ENCODE measurements at regions not wholly inside any gene's neighbourhood (a gene's known extent, or its start where the extent isn't known, plus 50 kb on each side); places are given as distances from the start of the nearest gene placed in this dataset.

- no peaks in the 10 kb centered on the region for H3K27me3 ChIP-seq (ENCODE audit: insufficient read depth, low read length, poor library complexity)
- no peak overlapping the region for H3K18ac ChIP-seq (ENCODE audit: low read length)
- no CpG with 5 or more reads among the region's 5 CpGs for WGBS (ENCODE audit: extremely low coverage, insufficient coverage, low lambda C conversion rate)
- H3K4me2 ChIP-seq (ENCODE audit: low read length), result no peak overlapping the region
- no peak overlapping the region for H3K9ac ChIP-seq (ENCODE audit: low read length)
- H3K4me1 ChIP-seq (ENCODE audit: control insufficient read depth, low read depth, low read length), result no peaks in the 10 kb centered on the region
- H3K4ac ChIP-seq (ENCODE audit: low read depth, low read length), result no peak overlapping the region
- H3K79me1 ChIP-seq (ENCODE audit: low read length), result no peaks in the 10 kb centered on the region
- H3K56ac ChIP-seq (ENCODE audit: low read length), result no peak overlapping the region
- H3K36me3 ChIP-seq (ENCODE audit: control insufficient read depth, insufficient read depth, low read length), result no peaks in the 10 kb centered on the region
- H4K8ac ChIP-seq (ENCODE audit: low read depth, low read length), result no peak overlapping the region
- no peaks in the 10 kb centered on the region for H3K79me2 ChIP-seq (ENCODE audit: control insufficient read depth, insufficient read depth, low read length)
- H2AK5ac ChIP-seq (ENCODE audit: low read length), result no peak overlapping the region
- DNase-seq, result no peak
- H4K5ac ChIP-seq (ENCODE audit: low read length), result no peak overlapping the region
- H3K27ac ChIP-seq (ENCODE audit: low read depth, low read length), result no peak overlapping the region
- H2BK15ac ChIP-seq (replicated peaks; ENCODE audit: low read depth), result no peak overlapping the region
- H2BK120ac ChIP-seq (ENCODE audit: low read depth, low read length), result no peak overlapping the region
- no peak overlapping the region for H3K23ac ChIP-seq (ENCODE audit: low read length)
- no peak overlapping the region for H3K4me3 ChIP-seq (ENCODE audit: low read length)
- H2BK5ac ChIP-seq (ENCODE audit: low read length), result no peak overlapping the region
These were observed 50.3 kb upstream of the EHF start for GRCh38 chr11:34570584-34570983.
